AG09309 (cell line): ENCODE measurements at regions not wholly inside any gene's neighbourhood (a gene's known extent, or its start where the extent isn't known, plus 50 kb on each side); places are given as distances from the start of the nearest gene placed in this dataset.

ENCODE experiments used
- DNase-seq: peaks from one replicate; pipeline ENCODE4 v3.0.0-alpha.2; 2010; ENCODE audit warnings: low read depth
- H3K4me3 ChIP-seq: 2 replicates; pipeline ENCODE4 v1.5.1; 2011; ENCODE audit warnings: mild to moderate bottlenecking, low read depth, low read length, moderate library complexity; ENCODE audit not compliant: control insufficient read depth
- CTCF ChIP-seq: IDR thresholded peaks from 2 replicates; pipeline ENCODE4 v1.5.1; 2011; ENCODE audit warnings: mild to moderate bottlenecking, low read depth, low read length, inconsistent platforms; ENCODE audit not compliant: insufficient read depth, control insufficient read depth; ENCODE audit errors: missing control alignments

GRCh38 chr16:6857575-6857974, 475.1 kb upstream of the RBFOX1 start:
- H3K4me3 ChIP-seq: no peak overlapping the region
- TF ChIP-seq CTCF: no peak
- no peak for DNase-seq

GRCh38 chr16:6856578-6856977, 476.1 kb upstream of the RBFOX1 start:
- no peak for TF ChIP-seq CTCF
- no peak overlapping the region for H3K4me3 ChIP-seq
- DNase-seq: no peak

GRCh38 chr16:6853565-6853964, 479.1 kb upstream of the RBFOX1 start:
- TF ChIP-seq CTCF: no peak
- H3K4me3 ChIP-seq: no peak overlapping the region
- DNase-seq: no peak

GRCh38 chr16:6852643-6853225, 479.9 kb upstream of the RBFOX1 start:
- TF ChIP-seq CTCF: no peak
- no peak overlapping the region for H3K4me3 ChIP-seq
- no peak for DNase-seq

GRCh38 chr16:6846452-6846851, 486.2 kb upstream of the RBFOX1 start:
- H3K4me3 ChIP-seq: no peak overlapping the region
- DNase-seq: no peak
- no peak for TF ChIP-seq CTCF

GRCh38 chr16:6841392-6841791, 491.3 kb upstream of the RBFOX1 start:
- DNase-seq: no peak
- no peak overlapping the region for H3K4me3 ChIP-seq
- no peak for TF ChIP-seq CTCF

- no peak overlapping the region for H3K4me3 ChIP-seq
- no peak for TF ChIP-seq CTCF
Measured at GRCh38 chr16:6837722-6838121, 494.9 kb upstream of the RBFOX1 start.

More at GRCh38 chr16:6837722-6838121, 494.9 kb upstream of the RBFOX1 start:
- no peak for DNase-seq
